ENCODE measurements at regions not wholly inside any gene's neighbourhood (a gene's known extent, or its start where the extent isn't known, plus 50 kb on each side); places are given as distances from the start of the nearest gene placed in this dataset.

- TF ChIP-seq BATF2 (CRISPR knock-in tag; IDR thresholded peaks at IDR 0.05) = no peak
- no peak for TF ChIP-seq CREB1 (IDR thresholded peaks at IDR 0.05)
- TF ChIP-seq CREB1 (CRISPR knock-in tag; IDR thresholded peaks at IDR 0.05) = no peak; the same call in none of the 2 replicates
- TF ChIP-seq FOXP4 (CRISPR knock-in tag; IDR thresholded peaks at IDR 0.05) = peak; percentile 75; the same call in 1 of the 2 replicates
- TF ChIP-seq ARHGAP35 (CRISPR knock-in tag; IDR thresholded peaks at IDR 0.05; ENCODE audit: borderline replicate concordance) = no peak
- TF ChIP-seq TEAD3 (CRISPR knock-in tag; optimal IDR thresholded peaks at IDR 0.05; ENCODE audit: borderline replicate concordance) = peak; percentile 23
- no peak for TF ChIP-seq NR0B2 (CRISPR knock-in tag; IDR thresholded peaks at IDR 0.05)
- TF ChIP-seq GABPB1 (CRISPR knock-in tag; IDR thresholded peaks at IDR 0.05) = peak; percentile 16; the same call in 1 of the 2 replicates
- peak; percentile 65; the same call in 1 of the 2 replicates for TF ChIP-seq BRD4 (CRISPR knock-in tag; IDR thresholded peaks at IDR 0.05)
- no peak for TF ChIP-seq ARID3A (IDR thresholded peaks at IDR 0.05; ENCODE audit: low read depth, low read length)
- no peak; the same call in 1 of the 2 replicates for TF ChIP-seq ESRRA (CRISPR knock-in tag; IDR thresholded peaks at IDR 0.05; ENCODE audit: low read depth)
- TF ChIP-seq SP140L (CRISPR knock-in tag; IDR thresholded peaks at IDR 0.05; ENCODE audit: borderline replicate concordance) = 0 out of 2 replicates have a peak, but pooled peaks have one; percentile 22
- no peak for TF ChIP-seq FOXO4 (CRISPR knock-in tag; conservative IDR thresholded peaks at IDR 0.05)
- TF ChIP-seq SOX13 (IDR thresholded peaks at IDR 0.05) = 0 out of 2 replicates have a peak, but pooled peaks have one; percentile 20
- TF ChIP-seq SOX13 (CRISPR knock-in tag; conservative IDR thresholded peaks at IDR 0.05 in 1 of 2, IDR thresholded peaks at IDR 0.05 in 1 of 2) = peak in 1 of 2 experiments; percentile 84; a peak in 2 of 4 replicates
- TF ChIP-seq ZNF839 (CRISPR knock-in tag; IDR thresholded peaks at IDR 0.05; ENCODE audit: borderline replicate concordance) = no peak
- TF ChIP-seq ZNF879 (CRISPR knock-in tag; IDR thresholded peaks at IDR 0.05) = no peak
- peak; percentile 48; the same call in 1 of the 2 replicates for TF ChIP-seq ZSCAN22 (CRISPR knock-in tag; IDR thresholded peaks at IDR 0.05)
- 0 out of 2 replicates have a peak, but pooled peaks have one; percentile 18 for TF ChIP-seq ZNF501 (CRISPR knock-in tag; IDR thresholded peaks at IDR 0.05)
- TF ChIP-seq MEF2D (CRISPR knock-in tag; IDR thresholded peaks at IDR 0.05) = peak; percentile 92
- no peak for TF ChIP-seq MED8 (CRISPR knock-in tag; IDR thresholded peaks at IDR 0.05; ENCODE audit: insufficient replicate concordance)
- TF ChIP-seq MTF2 (CRISPR knock-in tag; IDR thresholded peaks at IDR 0.05; ENCODE audit: borderline replicate concordance) = 0 out of 2 replicates have a peak, but pooled peaks have one; percentile 20
- TF ChIP-seq ZNF205 (CRISPR knock-in tag; IDR thresholded peaks at IDR 0.05) = no peak
Observed at GRCh38 chr2:39516347-39517101, 79.4 kb upstream of the MAP4K3 start (continued).
